CD4-positive, alpha-beta T cell (primary cell): ENCODE measurements at regions not wholly inside any gene's neighbourhood (a gene's known extent, or its start where the extent isn't known, plus 50 kb on each side); places are given as distances from the start of the nearest gene placed in this dataset.

Experiments
- ATAC-seq: fragments of 200-7000 bp; cut with Tn5 transposase; one replicate; pipeline ENCODE4 v1.10.0; 2022; ENCODE audit warnings: mild to moderate bottlenecking; ENCODE audit not compliant: poor library complexity
- CTCF ChIA-PET: fragments of 350-600 bp; sonication (Branson Sonifier 250); formaldehyde crosslinking; loops from one replicate; lab custom pipeline; 2021; ENCODE audit warnings: antibody characterized with exemption, inconsistent platforms; lab: Charles Lee
- POLR2A ChIA-PET: fragments of 350-600 bp; sonication (Branson Sonifier 250); formaldehyde crosslinking; loops from one replicate; lab custom pipeline; 2021; ENCODE audit warnings: antibody characterized with exemption, inconsistent platforms; lab: Charles Lee
- DNase-seq, 14 experiments: peaks; one replicate each; pipeline ENCODE4 v3.0.0-alpha.2; 2013 to 2020; ENCODE audit warnings: mixed read lengths in 2 of 14
- H3K27ac ChIP-seq, 2 donors: one replicate each; pipeline versions ENCODE4 v1.5.1 to v1.7.0; 2013; ENCODE audit warnings: low read length in 2 of 2, low read depth in 1 of 2, mild to moderate bottlenecking in 1 of 2
- H3K27me3 ChIP-seq, 2 experiments: 1 replicate in 1 of 2; 2 replicates in 1 of 2; pipeline versions ENCODE4 v1.6.1 to v1.7.0; 2013; ENCODE audit warnings: low read length in 2 of 2, control low read depth in 1 of 2, mild to moderate bottlenecking in 1 of 2, moderate library complexity in 1 of 2; ENCODE audit not compliant: insufficient read depth in 2 of 2, control insufficient read depth in 1 of 2
- H3K36me3 ChIP-seq: one replicate; pipeline ENCODE4 v1.6.1; 2013; ENCODE audit warnings: low read length, control low read depth; ENCODE audit not compliant: insufficient read depth
- H3K4me1 ChIP-seq: one replicate; pipeline ENCODE4 v1.6.1; 2013; ENCODE audit warnings: low read length, control low read depth; ENCODE audit not compliant: insufficient read depth
- H3K4me3 ChIP-seq: one replicate; pipeline ENCODE4 v1.5.1; 2013; ENCODE audit warnings: mild to moderate bottlenecking, low read length, moderate library complexity
- H3K9me3 ChIP-seq, 2 experiments: 1 replicate in 1 of 2; 2 replicates in 1 of 2; pipeline versions ENCODE4 v1.6.1 to v1.7.0; 2013; ENCODE audit warnings: low read length in 2 of 2, mild to moderate bottlenecking in 2 of 2, control low read depth in 1 of 2, moderate library complexity in 1 of 2; ENCODE audit not compliant: control insufficient read depth in 1 of 2, insufficient read depth in 1 of 2
- H3K27ac Mint-ChIP-seq: one replicate; pipeline ENCODE4 v1.8.0; 2020; ENCODE audit warnings: mixed read lengths
- H3K27me3 Mint-ChIP-seq: one replicate; pipeline ENCODE4 v1.8.0; 2021; ENCODE audit warnings: mixed read lengths
- H3K36me3 Mint-ChIP-seq: one replicate; pipeline ENCODE4 v1.8.0; 2021; ENCODE audit warnings: low read depth, mixed read lengths
- H3K4me1 Mint-ChIP-seq: one replicate; pipeline ENCODE4 v1.8.0; 2021; ENCODE audit warnings: low read depth, mixed read lengths
- H3K4me3 Mint-ChIP-seq: one replicate; pipeline ENCODE4 v1.8.0; 2020; ENCODE audit warnings: mild to moderate bottlenecking, mixed read lengths
- H3K9me3 Mint-ChIP-seq: one replicate; pipeline ENCODE4 v1.8.0; 2020; ENCODE audit warnings: mixed read lengths
- intact Hi-C, 2 experiments: fragments of 100-400 bp; cut with DNase I in 1 of 2; cut with micrococcal nuclease in 1 of 2; formaldehyde crosslinking; loops; one replicate each; pipeline versions ENCODE4 v1.15.1 to v1.9.0; 2023 to 2025; cut with DNase I, micrococcal nuclease
- TF ChIP-seq, protein P1 (sequence below): fragments of 200-600 bp; IDR thresholded peaks from one replicate; pipeline ENCODE4 v1.8.0; 2022; ENCODE audit warnings: antibody characterized with exemption, mild to moderate bottlenecking

DNA sequence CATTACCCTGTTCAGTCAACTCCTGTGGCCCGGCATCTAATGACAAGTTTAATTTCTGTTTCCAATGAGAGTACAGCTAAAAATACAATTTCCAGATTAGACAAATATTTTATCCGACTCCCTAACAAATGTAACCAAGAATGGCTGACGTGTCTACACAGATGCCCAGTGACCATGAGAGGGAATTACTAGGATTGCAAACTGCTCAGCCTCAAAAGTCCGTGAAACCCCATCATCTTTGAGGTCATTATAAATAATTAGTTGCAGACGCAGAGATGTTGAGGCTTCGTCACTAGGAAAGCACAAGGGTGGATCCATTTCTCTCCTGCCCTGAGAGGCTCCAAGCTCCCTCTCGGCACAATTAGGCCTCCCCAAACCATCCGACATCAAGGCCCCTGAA, 104.1 kb upstream of the ZNF507 start:
- Histone ChIP-seq H3K27ac (no peak overlapping the region), H3K27me3 (no peaks in the 10 kb centered on the region), H3K36me3 (no peaks in the 10 kb centered on the region), H3K4me1 (no peaks in the 10 kb centered on the region), H3K4me3 (no peak overlapping the region), H3K9me3 (peaks cover 0 to 6% of the 10 kb centered on the region in 2 experiments)
- ChIA-PET CTCF (no interaction called here), POLR2A (no interaction called here)
- H3K36me3 Mint-ChIP-seq, result no peaks in the 10 kb centered on the region
- intact Hi-C loops, result no loop called here
- no peaks in the 10 kb centered on the region for H3K4me1 Mint-ChIP-seq
- H3K4me3 Mint-ChIP-seq, result no peak overlapping the region
- H3K27ac Mint-ChIP-seq, result no peak overlapping the region
- H3K9me3 Mint-ChIP-seq, result no peaks in the 10 kb centered on the region
- H3K27me3 Mint-ChIP-seq, result peaks cover 7% of the 10 kb centered on the region
- TF ChIP-seq, protein P1, sequence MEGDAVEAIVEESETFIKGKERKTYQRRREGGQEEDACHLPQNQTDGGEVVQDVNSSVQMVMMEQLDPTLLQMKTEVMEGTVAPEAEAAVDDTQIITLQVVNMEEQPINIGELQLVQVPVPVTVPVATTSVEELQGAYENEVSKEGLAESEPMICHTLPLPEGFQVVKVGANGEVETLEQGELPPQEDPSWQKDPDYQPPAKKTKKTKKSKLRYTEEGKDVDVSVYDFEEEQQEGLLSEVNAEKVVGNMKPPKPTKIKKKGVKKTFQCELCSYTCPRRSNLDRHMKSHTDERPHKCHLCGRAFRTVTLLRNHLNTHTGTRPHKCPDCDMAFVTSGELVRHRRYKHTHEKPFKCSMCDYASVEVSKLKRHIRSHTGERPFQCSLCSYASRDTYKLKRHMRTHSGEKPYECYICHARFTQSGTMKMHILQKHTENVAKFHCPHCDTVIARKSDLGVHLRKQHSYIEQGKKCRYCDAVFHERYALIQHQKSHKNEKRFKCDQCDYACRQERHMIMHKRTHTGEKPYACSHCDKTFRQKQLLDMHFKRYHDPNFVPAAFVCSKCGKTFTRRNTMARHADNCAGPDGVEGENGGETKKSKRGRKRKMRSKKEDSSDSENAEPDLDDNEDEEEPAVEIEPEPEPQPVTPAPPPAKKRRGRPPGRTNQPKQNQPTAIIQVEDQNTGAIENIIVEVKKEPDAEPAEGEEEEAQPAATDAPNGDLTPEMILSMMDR, result no peak
- ATAC-seq (no peak), DNase-seq (no peak)

DNA sequence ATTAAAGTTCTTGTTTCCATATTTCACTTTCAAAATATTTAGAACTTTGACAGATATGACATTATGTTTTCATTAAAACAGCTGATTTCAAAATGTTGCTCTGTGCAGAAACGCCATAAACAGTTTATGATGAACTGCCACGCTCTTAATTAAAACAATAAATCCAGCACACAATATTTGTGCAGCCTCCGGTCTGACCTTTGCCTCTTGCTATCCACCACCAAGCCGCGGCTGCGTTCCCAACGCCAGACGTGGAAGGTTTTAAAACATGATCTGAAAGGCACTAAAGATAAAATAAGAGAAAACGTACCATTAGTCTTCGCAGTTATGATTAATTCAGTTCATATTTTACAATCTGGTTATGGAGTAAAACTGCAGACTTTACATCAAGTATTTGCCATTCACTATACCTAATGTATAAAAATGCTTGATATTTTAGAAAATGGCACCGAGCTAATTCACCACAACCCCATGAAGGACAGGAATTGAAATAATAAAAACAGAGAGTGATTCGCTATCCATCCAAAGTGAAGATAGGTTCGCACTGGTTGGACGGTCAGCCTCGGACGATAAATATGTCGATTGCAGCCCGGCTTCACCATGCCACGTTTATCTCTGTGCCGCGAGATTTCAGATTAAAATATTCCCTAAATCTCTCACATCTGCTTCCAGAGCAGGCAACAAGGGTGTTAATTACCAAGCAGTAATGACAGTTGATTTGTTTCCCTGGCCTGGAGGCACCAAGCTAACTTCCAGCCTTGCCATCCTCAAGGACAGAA, 103.3 kb upstream of the ZNF507 start:
- ATAC-seq, result no peak
- H3K4me3 Mint-ChIP-seq, result no peak overlapping the region
- POLR2A ChIA-PET, result no interaction called here
- H3K27ac ChIP-seq, result no peak overlapping the region
- H3K27ac Mint-ChIP-seq, result no peak overlapping the region
- CTCF ChIA-PET, result no interaction called here
- intact Hi-C loops, result no loop called here
- DNase-seq, result no peak
- peaks cover 0 to 6% of the 10 kb centered on the region in 2 experiments for H3K9me3 ChIP-seq
- no peaks in the 10 kb centered on the region for H3K36me3 Mint-ChIP-seq
- TF ChIP-seq, protein P1, result no peak
- H3K9me3 Mint-ChIP-seq, result no peaks in the 10 kb centered on the region
- no peak overlapping the region for H3K4me3 ChIP-seq
- H3K36me3 ChIP-seq, result no peaks in the 10 kb centered on the region
- no peaks in the 10 kb centered on the region for H3K27me3 ChIP-seq
- H3K4me1 ChIP-seq, result no peaks in the 10 kb centered on the region
- H3K27me3 Mint-ChIP-seq, result peaks cover 8% of the 10 kb centered on the region
- no peaks in the 10 kb centered on the region for H3K4me1 Mint-ChIP-seq

DNA sequence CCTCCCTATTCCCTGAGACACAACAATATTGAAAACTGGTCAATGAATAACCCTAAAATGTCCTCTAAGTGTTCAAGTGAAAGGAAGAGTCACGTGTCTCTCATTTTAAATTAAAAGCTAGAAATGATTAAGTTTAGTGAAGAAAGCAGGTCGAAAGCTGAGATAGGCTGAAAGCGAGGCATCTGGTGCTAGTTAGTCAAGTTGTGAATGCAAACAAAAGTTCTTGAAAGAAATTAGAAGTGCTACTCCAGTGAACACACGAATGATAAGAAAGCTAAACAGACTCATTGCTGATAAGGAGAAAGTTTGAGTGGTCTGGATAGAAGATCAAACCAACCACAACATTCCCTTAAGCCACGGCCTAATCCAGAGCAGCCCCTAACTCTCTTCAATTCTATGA, 99.4 kb upstream of the ZNF507 start:
- intact Hi-C loops, result no loop called here
- peaks cover 0 to 6% of the 10 kb centered on the region in 2 experiments for H3K9me3 ChIP-seq
- CTCF ChIA-PET, result no interaction called here
- TF ChIP-seq, protein P1, result no peak
- ATAC-seq (no peak), DNase-seq (no peak)
- H3K27ac Mint-ChIP-seq, result no peak overlapping the region
- no peaks in the 10 kb centered on the region for H3K9me3 Mint-ChIP-seq
- no peaks in the 10 kb centered on the region for H3K36me3 Mint-ChIP-seq
- peaks cover 13% of the 10 kb centered on the region for H3K27me3 Mint-ChIP-seq
- H3K36me3 ChIP-seq, result no peaks in the 10 kb centered on the region
- no peaks in the 10 kb centered on the region for H3K27me3 ChIP-seq
- H3K4me1 Mint-ChIP-seq, result no peaks in the 10 kb centered on the region
- no peak overlapping the region for H3K4me3 Mint-ChIP-seq
- H3K4me3 ChIP-seq, result no peak overlapping the region
- no peaks in the 10 kb centered on the region for H3K4me1 ChIP-seq
- POLR2A ChIA-PET, result no interaction called here
- H3K27ac ChIP-seq, result no peak overlapping the region
